D341Med (cell line): ENCODE measurements at regions not wholly inside any gene's neighbourhood (a gene's known extent, or its start where the extent isn't known, plus 50 kb on each side); places are given as distances from the start of the nearest gene placed in this dataset.
A peak's percentile ranks its signal among the peaks of the same experiment; 100 is the strongest.

Source experiments
- DNase-seq: peaks from one replicate; pipeline ENCODE4 v3.0.0; 2012; ENCODE audit warnings: low spot score

- peak; percentile 85 for DNase-seq
Measured at GRCh38 chr22:46054091-46055073, 77.4 kb upstream of the WNT7B start.

GRCh38 chr22:46055181-46055875 lies 78.4 kb upstream of the WNT7B start:
- DNase-seq: no peak

- DNase-seq: no peak
Measured at GRCh38 chr22:46055911-46056545, 79.1 kb upstream of the WNT7B start.

GRCh38 chr22:46056546-46057245 lies 79.7 kb upstream of the WNT7B start:
- no peak for DNase-seq

GRCh38 chr22:46057246-46058090 lies 80.5 kb upstream of the WNT7B start:
- no peak for DNase-seq

- no peak for DNase-seq
Measured at GRCh38 chr22:46058091-46058420, 81.1 kb upstream of the WNT7B start.

GRCh38 chr22:46058591-46059519 lies 81.9 kb upstream of the WNT7B start:
- DNase-seq: no peak

GRCh38 chr22:46060292-46061123 lies 83.5 kb upstream of the WNT7B start:
- no peak for DNase-seq

- DNase-seq: no peak
Measured at GRCh38 chr22:46061124-46061500, 84.2 kb upstream of the WNT7B start.

- DNase-seq: peak; percentile 55
Measured at GRCh38 chr22:46061501-46062231, 84.7 kb upstream of the WNT7B start.

GRCh38 chr22:46062232-46062615 lies 85.3 kb upstream of the WNT7B start:
- DNase-seq: no peak

- DNase-seq: no peak
Measured at GRCh38 chr22:46062971-46063631, 86.1 kb upstream of the WNT7B start.

- DNase-seq: no peak
Measured at GRCh38 chr22:46063846-46064227, 86.5 kb upstream of the PPARA start.

GRCh38 chr22:46064228-46064965 lies 85.9 kb upstream of the PPARA start:
- DNase-seq: no peak

GRCh38 chr22:46064966-46065666 lies 85.2 kb upstream of the PPARA start:
- DNase-seq: no peak

GRCh38 chr22:46065691-46066454 lies 84.5 kb upstream of the PPARA start:
- no peak for DNase-seq
